IMR-90 (cell line): ENCODE measurements at regions not wholly inside any gene's neighbourhood (a gene's known extent, or its start where the extent isn't known, plus 50 kb on each side); places are given as distances from the start of the nearest gene placed in this dataset.

Experiments used
- ATAC-seq: fragments of 200-7000 bp; cut with Tn5 transposase; 2 replicates; pipeline ENCODE4 v1.9.1; 2020; ENCODE audit warnings: low read depth, mild to moderate bottlenecking, moderate library complexity
- BruUV-seq: library from RNA; stranded (reverse); fragments of 400-500 nt; replicated peaks from 2 replicates; lab custom pipeline; 2021; lab: Mats Ljungman, UMichigan
- CTCF ChIA-PET: fragments of 300-600 bp; formaldehyde crosslinking; extraction: SDS; loops from one replicate; lab custom pipeline; 2021; ENCODE audit warnings: antibody characterized with exemption; lab: Yijun Ruan, JAX
- POLR2A ChIA-PET: fragments of 300-600 bp; sonication (Branson Sonifier 250); formaldehyde crosslinking; loops from one replicate; lab custom pipeline; 2022; ENCODE audit warnings: antibody characterized with exemption; ENCODE audit not compliant: unreplicated experiment; lab: Charles Lee
- DNase-seq: peaks from one replicate; pipeline ENCODE4 v3.0.0; 2013
- H2AFZ ChIP-seq: replicated peaks from 2 replicates; pipeline ENCODE3; 2013; ENCODE audit warnings: low read length, mild to moderate bottlenecking; ENCODE audit not compliant: poor library complexity
- H2AK5ac ChIP-seq: 2 replicates; pipeline ENCODE4 v1.6.1; 2013; ENCODE audit warnings: low read depth, low read length, inconsistent platforms
- H2AK9ac ChIP-seq: replicated peaks from 2 replicates; pipeline ENCODE3; 2013; ENCODE audit warnings: mild to moderate bottlenecking, low read depth, low read length, moderate library complexity; ENCODE audit not compliant: poor library complexity
- H2BK120ac ChIP-seq: 2 replicates; pipeline ENCODE4 v1.6.1; 2013; ENCODE audit warnings: low read depth, low read length, inconsistent platforms
- H2BK15ac ChIP-seq: 3 replicates; pipeline ENCODE4 v1.6.1; 2013; ENCODE audit warnings: low read depth, low read length, inconsistent platforms
- H2BK20ac ChIP-seq: 2 replicates; pipeline ENCODE4 v1.6.1; 2013; ENCODE audit warnings: low read depth, mild to moderate bottlenecking, inconsistent platforms, low read length, moderate library complexity
- H2BK5ac ChIP-seq: 2 replicates; pipeline ENCODE4 v1.6.1; 2013; ENCODE audit warnings: mild to moderate bottlenecking, low read depth, low read length, inconsistent platforms; ENCODE audit not compliant: poor library complexity, severe bottlenecking
- H3K14ac ChIP-seq: replicated peaks from 2 replicates; pipeline ENCODE4 v1.6.1; 2013; ENCODE audit warnings: low read depth, low read length, inconsistent platforms
- H3K18ac ChIP-seq: 2 replicates; pipeline ENCODE4 v1.6.1; 2013; ENCODE audit warnings: low read depth, low read length, control low read depth
- H3K23ac ChIP-seq: 2 replicates; pipeline ENCODE4 v1.6.1; 2013; ENCODE audit warnings: low read depth, low read length, inconsistent platforms
- H3K27ac ChIP-seq: 2 replicates; pipeline ENCODE4 v1.5.1; 2013; ENCODE audit warnings: mild to moderate bottlenecking, control low read depth, low read length; ENCODE audit not compliant: insufficient read depth
- H3K27me3 ChIP-seq: 2 replicates; pipeline ENCODE4 v1.6.1; 2013; ENCODE audit warnings: low read length; ENCODE audit not compliant: control insufficient read depth, insufficient read depth
- H3K36me3 ChIP-seq: 2 replicates; pipeline ENCODE4 v1.6.1; 2013; ENCODE audit warnings: low read length, mixed read lengths; ENCODE audit not compliant: control insufficient read depth, insufficient read depth
- H3K4ac ChIP-seq: 2 replicates; pipeline ENCODE4 v1.6.1; 2013; ENCODE audit warnings: low read depth, low read length, inconsistent platforms
- H3K4me1 ChIP-seq: 2 replicates; pipeline ENCODE4 v1.6.1; 2013; ENCODE audit warnings: low read length, mixed read lengths; ENCODE audit not compliant: control insufficient read depth, insufficient read depth
- H3K4me2 ChIP-seq: 2 replicates; pipeline ENCODE4 v1.6.1; 2013; ENCODE audit warnings: low read depth, mild to moderate bottlenecking, control low read depth, low read length, moderate library complexity
- H3K4me3 ChIP-seq: 2 replicates; pipeline ENCODE4 v1.5.1; 2013; ENCODE audit warnings: low read depth, mild to moderate bottlenecking, control low read depth, low read length, moderate library complexity; ENCODE audit not compliant: insufficient read depth
- H3K56ac ChIP-seq: 2 replicates; pipeline ENCODE4 v1.6.1; 2013; ENCODE audit warnings: low read length, inconsistent platforms; ENCODE audit not compliant: insufficient read depth; ENCODE audit errors: extremely low read depth
- H3K79me1 ChIP-seq, 2 experiments: 2 replicates each; pipeline ENCODE4 v1.6.1; 2013; ENCODE audit warnings: low read length in 2 of 2, inconsistent platforms in 1 of 2, low read depth in 1 of 2
- H3K9ac ChIP-seq: 2 replicates; pipeline ENCODE4 v1.6.1; 2013; ENCODE audit warnings: low read depth, low read length, control low read depth
- H3K9me1 ChIP-seq: 2 replicates; pipeline ENCODE4 v1.6.1; 2013; ENCODE audit warnings: low read length, inconsistent platforms; ENCODE audit not compliant: insufficient read depth
- H3K9me3 ChIP-seq: 2 replicates; pipeline ENCODE4 v1.6.1; 2013; ENCODE audit warnings: low read length; ENCODE audit not compliant: control insufficient read depth, insufficient read depth
- H4K20me1 ChIP-seq: 2 replicates; pipeline ENCODE4 v1.6.1; 2013; ENCODE audit warnings: low read length, inconsistent platforms; ENCODE audit not compliant: insufficient read depth
- H4K5ac ChIP-seq: 2 replicates; pipeline ENCODE4 v1.6.1; 2013; ENCODE audit warnings: mild to moderate bottlenecking, low read depth, low read length, control low read depth
- H4K8ac ChIP-seq, 2 experiments: 2 replicates each; pipeline ENCODE4 v1.6.1; 2013; ENCODE audit warnings: low read depth in 2 of 2, low read length in 2 of 2, control low read depth in 1 of 2, inconsistent platforms in 1 of 2
- H4K91ac ChIP-seq: 2 replicates; pipeline ENCODE4 v1.6.1; 2013; ENCODE audit warnings: low read depth, low read length, inconsistent platforms; ENCODE audit not compliant: insufficient read depth
- BHLHE40 ChIP-seq: fragments of 150-350 bp; IDR thresholded peaks from 2 replicates; pipeline ENCODE4 v1.6.1; 2016; ENCODE audit warnings: mild to moderate bottlenecking, low read depth, low read length
- CEBPB ChIP-seq: IDR thresholded peaks from 2 replicates; pipeline ENCODE4 v1.6.1; 2012; ENCODE audit warnings: low read depth, low read length, improper control_type of control experiment
- FOS ChIP-seq: fragments of 150-350 bp; IDR thresholded peaks from 2 replicates; pipeline ENCODE4 v1.6.1; 2016; ENCODE audit warnings: low read depth, low read length
- MAFK ChIP-seq: IDR thresholded peaks from 2 replicates; pipeline ENCODE4 v1.6.1; 2012; ENCODE audit warnings: low read depth, low read length, improper control_type of control experiment
- MAZ ChIP-seq: IDR thresholded peaks from 2 replicates; pipeline ENCODE4 v1.6.1; 2012; ENCODE audit warnings: low read depth, mild to moderate bottlenecking, low read length, improper control_type of control experiment, moderate library complexity, borderline replicate concordance
- MXI1 ChIP-seq: IDR thresholded peaks from 2 replicates; pipeline ENCODE4 v1.6.1; 2012; ENCODE audit warnings: low read depth, mild to moderate bottlenecking, low read length, moderate library complexity, borderline replicate concordance
- NFE2L2 ChIP-seq: fragments of 150-350 bp; IDR thresholded peaks from 2 replicates; pipeline ENCODE4 v1.6.1; 2016; ENCODE audit warnings: low read depth, mild to moderate bottlenecking, low read length
- POLR2A ChIP-seq: IDR thresholded peaks from 2 replicates; pipeline ENCODE4 v1.6.1; 2012; ENCODE audit warnings: mild to moderate bottlenecking, low read depth, low read length
- RAD21 ChIP-seq: IDR thresholded peaks from 2 replicates; pipeline ENCODE4 v1.6.1; 2012; ENCODE audit warnings: low read length, improper control_type of control experiment
- RFX5 ChIP-seq: IDR thresholded peaks from 2 replicates; pipeline ENCODE4 v1.8.0; 2012; ENCODE audit warnings: low read depth, mild to moderate bottlenecking, low read length, moderate library complexity
- SMC3 ChIP-seq: fragments of 150-350 bp; IDR thresholded peaks from 2 replicates; pipeline ENCODE4 v1.6.1; 2016; ENCODE audit warnings: low read depth, mild to moderate bottlenecking, antibody characterized with exemption, low read length, moderate library complexity
- USF2 ChIP-seq: fragments of 150-350 bp; IDR thresholded peaks from 2 replicates; pipeline ENCODE4 v1.6.1; 2017; ENCODE audit warnings: mild to moderate bottlenecking, antibody characterized with exemption, low read length, low read depth
- WGBS, 2 experiments: methylation state at CpG; one replicate each; pipeline versions ENCODE4 v1.1.5 to v1.1.7; 2013; ENCODE audit warnings: missing lambda C conversion rate in 2 of 2; ENCODE audit not compliant: insufficient read length in 1 of 2; ENCODE audit errors: extremely low coverage in 2 of 2; 5-methylcytosine and 5-hydroxymethylcytosine counted together
- dilution Hi-C: fragments of 300-500 bp; cut with HindIII; formaldehyde crosslinking; loops from one replicate; pipeline ENCODE4 v1.14.3; 2018; ENCODE audit warnings: low sequenced_read_pairs; ENCODE audit not compliant: unreplicated experiment
- in situ Hi-C: fragments of 300-500 bp; cut with MboI; formaldehyde crosslinking; loops from 3 replicates; pipeline ENCODE4 v1.14.3; 2019; ENCODE audit warnings: low sequenced_read_pairs, inconsistent platforms, mixed read lengths
- intact Hi-C: fragments of 100-400 bp; cut with micrococcal nuclease; formaldehyde crosslinking; loops from 2 replicates; pipeline ENCODE4 v1.10.0; 2022
- TF ChIP-seq, protein P1 (sequence below): fragments of 150-350 bp; IDR thresholded peaks from 2 replicates; pipeline ENCODE4 v1.6.1; 2016; ENCODE audit warnings: low read depth, mild to moderate bottlenecking, low read length, moderate library complexity, borderline replicate concordance
- TF ChIP-seq, protein P2 (sequence below): conservative IDR thresholded peaks from 2 replicates; pipeline ENCODE4 v1.5.1; 2012; ENCODE audit warnings: mild to moderate bottlenecking, low read depth, low read length, improper control_type of control experiment

- POLR2A ChIA-PET: no interaction called here
- Histone ChIP-seq H3K9me1 (no peaks in the 10 kb centered on the region), H3K9ac (no peak overlapping the region), H3K56ac (no peak overlapping the region), H4K8ac (no peak overlapping the region), H3K18ac (no peak overlapping the region), H3K79me1 (no peaks in the 10 kb centered on the region), H3K4me1 (no peaks in the 10 kb centered on the region), H2AK9ac (no peak overlapping the region), H3K27ac (no peak overlapping the region), H4K91ac (no peak overlapping the region), H3K14ac (no peak overlapping the region), H4K20me1 (no peaks in the 10 kb centered on the region), H3K4ac (no peak overlapping the region), H3K36me3 (no peaks in the 10 kb centered on the region), H2BK120ac (no peak overlapping the region), H2BK20ac (no peak overlapping the region), H3K9me3 (no peaks in the 10 kb centered on the region), H3K4me3 (no peak overlapping the region), H3K27me3 (no peaks in the 10 kb centered on the region), H4K5ac (no peak overlapping the region), H2BK5ac (no peak overlapping the region), H2BK15ac (no peak overlapping the region), H2AK5ac (no peak overlapping the region), H3K4me2 (no peak overlapping the region), H2AFZ (no peak overlapping the region), H3K23ac (no peak overlapping the region)
- CTCF ChIA-PET: no interaction called here
- ATAC-seq: no peak
- in situ Hi-C loops: no loop called here
- WGBS, 2 experiments: 17% methylated on average over 1 of the region's 4 CpGs; no CpG with 5 or more reads in 1 of the 2 experiments
- no TSS peak for BruUV-seq
- dilution Hi-C loops: no loop called here
- intact Hi-C loops: no loop called here
- no peak for TF ChIP-seq NFE2L2
- TF ChIP-seq, protein P1, sequence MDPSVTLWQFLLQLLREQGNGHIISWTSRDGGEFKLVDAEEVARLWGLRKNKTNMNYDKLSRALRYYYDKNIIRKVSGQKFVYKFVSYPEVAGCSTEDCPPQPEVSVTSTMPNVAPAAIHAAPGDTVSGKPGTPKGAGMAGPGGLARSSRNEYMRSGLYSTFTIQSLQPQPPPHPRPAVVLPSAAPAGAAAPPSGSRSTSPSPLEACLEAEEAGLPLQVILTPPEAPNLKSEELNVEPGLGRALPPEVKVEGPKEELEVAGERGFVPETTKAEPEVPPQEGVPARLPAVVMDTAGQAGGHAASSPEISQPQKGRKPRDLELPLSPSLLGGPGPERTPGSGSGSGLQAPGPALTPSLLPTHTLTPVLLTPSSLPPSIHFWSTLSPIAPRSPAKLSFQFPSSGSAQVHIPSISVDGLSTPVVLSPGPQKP: no peak
- no peak for TF ChIP-seq MAZ
- no peak for TF ChIP-seq RFX5
- TF ChIP-seq USF2: no peak
- no peak for TF ChIP-seq MXI1
- no peak for TF ChIP-seq FOS
- no peak for TF ChIP-seq CEBPB
- TF ChIP-seq BHLHE40: no peak
- no peak for TF ChIP-seq RAD21
- TF ChIP-seq, protein P2, sequence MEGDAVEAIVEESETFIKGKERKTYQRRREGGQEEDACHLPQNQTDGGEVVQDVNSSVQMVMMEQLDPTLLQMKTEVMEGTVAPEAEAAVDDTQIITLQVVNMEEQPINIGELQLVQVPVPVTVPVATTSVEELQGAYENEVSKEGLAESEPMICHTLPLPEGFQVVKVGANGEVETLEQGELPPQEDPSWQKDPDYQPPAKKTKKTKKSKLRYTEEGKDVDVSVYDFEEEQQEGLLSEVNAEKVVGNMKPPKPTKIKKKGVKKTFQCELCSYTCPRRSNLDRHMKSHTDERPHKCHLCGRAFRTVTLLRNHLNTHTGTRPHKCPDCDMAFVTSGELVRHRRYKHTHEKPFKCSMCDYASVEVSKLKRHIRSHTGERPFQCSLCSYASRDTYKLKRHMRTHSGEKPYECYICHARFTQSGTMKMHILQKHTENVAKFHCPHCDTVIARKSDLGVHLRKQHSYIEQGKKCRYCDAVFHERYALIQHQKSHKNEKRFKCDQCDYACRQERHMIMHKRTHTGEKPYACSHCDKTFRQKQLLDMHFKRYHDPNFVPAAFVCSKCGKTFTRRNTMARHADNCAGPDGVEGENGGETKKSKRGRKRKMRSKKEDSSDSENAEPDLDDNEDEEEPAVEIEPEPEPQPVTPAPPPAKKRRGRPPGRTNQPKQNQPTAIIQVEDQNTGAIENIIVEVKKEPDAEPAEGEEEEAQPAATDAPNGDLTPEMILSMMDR: no peak
- no peak for TF ChIP-seq MAFK
- no peak for TF ChIP-seq SMC3
- TF ChIP-seq POLR2A: no peak
- no peak for DNase-seq
These were observed 746.1 kb upstream of the EPHA5 start for GRCh38 chr4:66416425-66416824.
